HAP-1 (cell line): ENCODE measurements at regions not wholly inside any gene's neighbourhood (a gene's known extent, or its start where the extent isn't known, plus 50 kb on each side); places are given as distances from the start of the nearest gene placed in this dataset.

Experiments
- DNase-seq, 2 experiments: peaks; one replicate each; pipeline ENCODE4 v3.0.0-alpha.2; 2016 to 2020; ENCODE audit warnings: low spot score in 2 of 2
- H3K27me3 ChIP-seq: fragments of 250-450 bp; sonication (Bioruptor Pico); 2 replicates; pipeline ENCODE4 v1.5.1; 2020; ENCODE audit warnings: low read depth, mild to moderate bottlenecking, moderate library complexity
- H3K36me3 ChIP-seq: fragments of 250-450 bp; sonication (Bioruptor Pico); replicated peaks from 2 replicates; pipeline ENCODE4 v1.5.1; 2020; ENCODE audit warnings: mild to moderate bottlenecking
- H3K4me1 ChIP-seq: fragments of 250-450 bp; sonication (Bioruptor Pico); 2 replicates; pipeline ENCODE4 v1.5.1; 2020; ENCODE audit warnings: mild to moderate bottlenecking
- H3K4me3 ChIP-seq: fragments of 250-450 bp; sonication (Bioruptor Pico); 2 replicates; pipeline ENCODE4 v1.5.1; 2020; ENCODE audit warnings: mild to moderate bottlenecking, moderate library complexity
- H3K9me3 ChIP-seq: fragments of 250-450 bp; sonication (Bioruptor Pico); 2 replicates; pipeline ENCODE4 v1.5.1; 2020; ENCODE audit warnings: mild to moderate bottlenecking, moderate library complexity
- in situ Hi-C: fragments of 300-500 bp; cut with MboI; formaldehyde crosslinking; loops from 3 replicates; pipeline ENCODE4 v1.14.3; 2020; ENCODE audit warnings: low sequenced_read_pairs, inconsistent platforms, mixed read lengths

- no peak overlapping the region for H3K4me3 ChIP-seq
- in situ Hi-C loops = no loop called here
Measured at GRCh38 chr6:102229271-102229670, 835.8 kb downstream of the GRIK2 start.

More at GRCh38 chr6:102229271-102229670, 835.8 kb downstream of the GRIK2 start:
- DNase-seq = peak in 1 of 2 experiments; percentile 5
- H3K36me3 ChIP-seq = no peaks in the 10 kb centered on the region
- peaks cover 6% of the 10 kb centered on the region for H3K4me1 ChIP-seq
- H3K27me3 ChIP-seq = no peaks in the 10 kb centered on the region
- no peaks in the 10 kb centered on the region for H3K9me3 ChIP-seq
